Breast epithelium (tissue), 3 donors: ENCODE measurements at regions not wholly inside any gene's neighbourhood (a gene's known extent, or its start where the extent isn't known, plus 50 kb on each side); places are given as distances from the start of the nearest gene placed in this dataset.

Source experiments
- CTCF ChIP-seq, 3 donors: fragments of 450-650 bp; IDR thresholded peaks; one replicate each; pipeline ENCODE4 v1.5.1; 2016 to 2017; ENCODE audit warnings: antibody characterized with exemption in 3 of 3, mild to moderate bottlenecking in 3 of 3, moderate library complexity in 3 of 3
- POLR2A ChIP-seq: fragments of 450-650 bp; IDR thresholded peaks from one replicate; pipeline ENCODE4 v1.6.1; 2016; ENCODE audit warnings: antibody characterized with exemption, mild to moderate bottlenecking, moderate library complexity

- TF ChIP-seq POLR2A, result no peak
- no peak for TF ChIP-seq CTCF (IDR thresholded peaks at IDR 0.05)
These were observed 66.2 kb upstream of the TMX1 start for GRCh38 chr14:51173863-51174262.
